GM19025 (cell line): ENCODE measurements at regions not wholly inside any gene's neighbourhood (a gene's known extent, or its start where the extent isn't known, plus 50 kb on each side); places are given as distances from the start of the nearest gene placed in this dataset.
"Not testable (repeated sequence)": the region's sequence is repeated elsewhere in the genome, so short reads cannot be mapped to it uniquely, and the experiment has no call there.

Experiments
- ATAC-seq: cut with Tn5 transposase; IDR thresholded peaks from one replicate; pipeline ENCODE4 v1.9.1; 2021; ENCODE audit warnings: mild to moderate bottlenecking, low read depth, moderate library complexity; ENCODE audit not compliant: unreplicated experiment

- no peak for ATAC-seq
Measured at GRCh38 chr10:63986536-63986935, 465.3 kb downstream of the REEP3 start.

DNA sequence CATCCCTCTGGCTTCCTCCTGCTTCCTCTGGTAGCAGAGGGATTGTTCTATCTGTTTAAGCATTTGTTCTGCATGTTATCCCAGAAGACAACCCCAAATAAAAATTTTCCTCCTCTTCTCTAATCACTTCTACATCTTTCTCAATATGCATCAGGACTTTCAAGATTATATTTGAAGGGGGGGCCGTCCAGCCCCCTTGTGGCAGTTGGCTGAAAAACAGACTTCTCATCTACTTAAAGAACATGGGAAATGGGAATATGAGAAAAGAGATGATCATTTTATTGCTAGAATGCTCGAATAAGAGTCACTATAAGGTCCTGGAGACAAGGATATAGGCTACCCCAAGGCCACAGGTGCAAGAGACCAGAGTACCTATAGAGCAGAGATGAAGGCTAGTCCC lies 466.0 kb downstream of the REEP3 start:
- ATAC-seq = no peak

- no peak for ATAC-seq
Measured at GRCh38 chr10:63994371-63994770, 473.2 kb downstream of the REEP3 start.

DNA sequence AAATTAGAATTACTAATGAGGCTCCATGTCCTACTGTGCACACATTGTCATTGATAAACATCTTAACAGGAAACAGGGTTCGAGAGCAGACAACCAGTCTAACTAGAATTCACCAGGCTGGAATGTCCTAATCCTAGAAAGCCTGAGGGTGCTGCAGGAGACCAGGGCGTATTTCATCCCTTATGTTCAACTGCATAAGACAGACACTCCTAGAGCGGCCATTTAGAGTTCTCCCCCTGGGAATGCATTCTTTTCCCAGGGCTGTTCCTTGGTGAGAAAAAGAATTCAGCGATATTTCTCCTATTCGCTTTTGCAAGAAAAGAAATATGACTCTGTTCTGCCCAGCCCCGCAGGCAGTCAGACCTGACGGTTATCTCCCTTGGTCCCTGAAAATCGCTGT lies 486.0 kb downstream of the REEP3 start:
- ATAC-seq = no peak

DNA sequence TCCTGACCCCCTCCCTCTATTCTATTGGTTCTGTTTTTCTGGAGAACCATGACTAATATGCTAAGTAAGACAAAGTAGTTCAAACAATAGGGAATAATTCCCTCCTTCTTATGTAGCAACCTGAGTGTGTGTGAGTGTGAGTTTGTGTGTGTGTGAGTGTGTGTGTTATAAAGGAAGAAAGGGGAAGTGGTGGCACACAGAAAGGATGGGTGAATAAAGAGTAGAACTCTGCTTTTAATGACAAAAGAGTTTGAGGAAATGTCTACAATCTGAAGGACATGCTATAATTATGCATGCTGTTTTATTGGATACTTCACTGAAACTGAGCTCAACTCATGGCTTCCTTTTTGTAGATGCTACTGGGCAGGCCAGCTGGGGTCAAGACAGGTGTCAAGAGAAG lies 489.5 kb downstream of the REEP3 start:
- ATAC-seq = no peak

DNA sequence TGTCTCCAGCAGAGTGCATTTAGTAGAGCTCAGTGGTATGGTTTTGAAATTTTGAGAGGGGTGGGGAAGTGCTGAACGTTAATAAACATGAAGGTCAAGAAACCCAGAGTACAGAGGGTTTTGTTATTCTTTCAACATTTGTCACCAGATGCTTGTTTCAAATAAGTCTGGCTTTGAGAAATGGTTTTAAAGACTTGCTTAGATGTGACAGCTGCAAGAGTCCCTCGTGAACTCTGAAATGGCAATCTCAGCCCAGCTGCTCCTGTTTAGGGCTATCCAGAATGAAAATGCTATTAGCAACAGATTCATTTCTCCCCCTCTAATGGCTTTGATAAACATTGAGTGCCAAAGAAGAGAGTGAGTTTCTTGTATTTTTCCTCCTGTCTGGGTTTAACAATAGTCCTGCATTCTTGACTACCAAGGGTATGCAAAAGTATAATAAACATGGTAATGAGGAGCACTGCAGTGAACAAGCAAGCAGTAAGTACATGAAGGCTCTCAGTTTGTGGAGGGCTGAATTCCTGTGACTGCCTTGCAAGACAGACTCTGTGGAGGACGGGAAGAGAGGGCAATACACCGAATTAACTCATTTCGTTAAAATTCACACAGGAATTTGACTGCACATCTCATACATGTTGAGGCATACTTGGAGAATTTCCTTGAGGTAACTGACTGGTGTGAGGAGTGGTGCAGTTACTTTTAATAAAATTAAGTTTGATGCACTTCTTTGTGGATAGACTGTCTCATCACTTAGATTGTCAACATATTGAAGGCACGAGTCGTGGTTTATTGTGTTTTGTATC lies 490.9 kb downstream of the REEP3 start:
- no peak for ATAC-seq

- no peak for ATAC-seq
Measured at GRCh38 chr10:64014281-64014680, 493.1 kb downstream of the REEP3 start.

DNA sequence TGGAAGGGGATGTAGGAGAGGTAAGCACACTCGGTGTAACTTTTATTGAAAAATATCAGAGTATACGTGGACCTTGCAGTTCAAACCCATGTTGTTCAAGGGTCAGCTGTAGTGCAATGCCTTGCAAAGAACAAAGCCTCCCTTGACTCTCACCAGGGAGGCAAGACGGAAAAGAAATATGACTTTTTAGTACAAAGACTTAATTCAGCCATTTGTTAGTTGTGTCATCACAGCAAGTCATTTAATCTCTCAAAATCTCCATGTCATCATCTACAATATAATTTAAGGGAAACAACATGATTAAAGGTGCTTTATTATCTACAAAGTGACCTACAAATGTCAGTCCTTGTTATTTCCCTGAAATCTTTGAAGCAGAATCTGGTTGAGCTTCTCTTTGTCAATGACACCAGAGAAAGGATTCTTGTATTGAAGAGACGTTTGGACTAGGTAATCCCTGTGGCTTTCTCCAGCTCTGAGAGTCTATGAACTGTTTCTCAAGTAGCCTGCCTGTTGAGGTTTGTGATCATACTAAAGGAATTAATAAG lies 502.8 kb downstream of the REEP3 start:
- ATAC-seq = no peak

DNA sequence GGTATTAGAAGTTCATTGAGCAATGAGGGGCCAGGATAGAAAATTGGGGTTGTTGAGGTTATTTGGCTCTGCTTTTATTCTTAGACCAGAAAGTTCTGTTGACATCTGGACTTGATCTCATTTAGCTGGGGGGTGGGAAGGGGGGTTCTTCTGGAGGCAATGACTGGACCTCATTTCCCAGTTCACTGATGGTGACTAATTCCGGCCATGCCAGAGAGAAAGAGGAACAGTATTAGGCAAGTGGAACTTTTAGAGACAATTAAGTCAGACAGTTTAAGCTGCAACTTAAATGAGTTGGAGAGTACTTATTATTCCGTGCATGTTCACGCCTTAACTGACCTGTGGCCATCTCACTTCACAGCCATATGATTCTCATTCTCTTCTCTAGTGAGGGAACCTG lies 512.5 kb downstream of the REEP3 start:
- ATAC-seq = no peak

- ATAC-seq = no peak
Measured at GRCh38 chr10:64036321-64036930, 515.2 kb downstream of the REEP3 start.

DNA sequence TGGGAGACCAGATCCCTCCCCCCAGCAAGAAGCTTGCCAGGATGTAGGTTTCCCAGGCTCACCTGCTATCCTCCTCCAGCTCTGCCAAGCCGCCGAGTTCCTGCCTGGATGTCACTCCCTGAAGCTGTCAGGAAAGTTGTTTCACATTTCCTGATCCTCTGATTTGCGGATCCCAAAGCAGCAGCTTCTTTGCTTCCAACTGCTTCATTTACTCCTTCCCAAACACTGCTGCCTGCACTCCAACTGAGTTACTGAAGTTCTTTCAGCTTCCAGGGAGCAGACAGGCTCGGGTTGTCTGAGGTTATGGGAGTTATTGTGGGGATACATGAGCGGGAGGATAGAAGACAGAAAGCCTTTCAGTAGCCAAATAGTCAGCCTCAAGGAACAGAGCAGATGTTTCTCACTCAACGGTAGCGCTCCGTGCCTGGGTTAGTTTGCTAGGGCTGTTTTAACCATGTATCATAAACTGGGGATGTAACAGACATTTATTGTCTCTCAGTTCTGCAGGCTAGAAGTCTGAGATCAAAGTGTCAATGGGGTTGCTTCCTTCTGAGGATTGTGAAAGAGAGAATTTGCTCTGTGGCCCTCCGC lies 516.0 kb downstream of the REEP3 start:
- no peak for ATAC-seq

- no peak for ATAC-seq
Measured at GRCh38 chr10:64038107-64038506, 516.9 kb downstream of the REEP3 start.

- no peak for ATAC-seq
Measured at GRCh38 chr10:64039198-64039597, 518.0 kb downstream of the REEP3 start.

GRCh38 chr10:64040781-64041180 lies 519.6 kb downstream of the REEP3 start:
- peak; percentile 4 for ATAC-seq

DNA sequence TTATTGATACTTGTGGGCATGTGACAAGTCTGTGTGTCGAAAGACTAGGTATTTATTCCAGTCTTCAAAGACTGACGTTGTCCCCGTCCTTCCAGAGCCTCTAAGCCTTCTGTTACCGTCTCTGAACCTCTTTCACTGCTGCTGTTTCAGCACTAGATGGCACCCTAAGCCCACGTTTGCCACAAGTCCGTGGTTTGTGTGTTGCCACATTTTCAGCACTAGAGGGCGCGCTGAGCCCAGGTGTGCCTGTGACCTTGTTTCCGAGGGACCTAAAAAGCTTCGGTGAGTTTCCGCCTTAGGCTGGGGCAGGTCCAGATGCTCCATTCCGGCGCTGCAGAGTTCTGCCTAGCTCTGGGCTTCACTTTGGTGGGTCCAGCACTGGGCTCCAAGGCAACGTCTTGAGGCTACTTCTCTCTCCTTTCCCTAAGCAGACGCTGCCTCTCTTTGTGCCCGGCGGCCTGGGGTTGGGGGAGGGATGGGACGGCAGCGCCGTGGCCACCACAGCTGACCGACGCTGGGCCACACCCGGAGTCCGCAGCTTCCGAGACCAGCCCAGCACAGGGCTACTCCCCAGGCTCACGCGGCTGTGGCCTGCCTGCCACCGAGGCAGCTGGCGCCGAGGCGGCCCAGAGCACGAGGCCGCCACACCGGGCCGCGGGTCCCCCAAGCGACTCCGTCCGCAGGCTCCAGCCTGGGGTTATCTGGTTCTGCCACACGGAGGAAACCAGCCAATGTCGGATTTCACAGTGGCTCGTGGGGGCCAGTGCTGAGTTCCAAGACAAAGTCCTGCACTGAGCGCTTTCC lies 520.2 kb downstream of the REEP3 start:
- ATAC-seq = peak; percentile 88

DNA sequence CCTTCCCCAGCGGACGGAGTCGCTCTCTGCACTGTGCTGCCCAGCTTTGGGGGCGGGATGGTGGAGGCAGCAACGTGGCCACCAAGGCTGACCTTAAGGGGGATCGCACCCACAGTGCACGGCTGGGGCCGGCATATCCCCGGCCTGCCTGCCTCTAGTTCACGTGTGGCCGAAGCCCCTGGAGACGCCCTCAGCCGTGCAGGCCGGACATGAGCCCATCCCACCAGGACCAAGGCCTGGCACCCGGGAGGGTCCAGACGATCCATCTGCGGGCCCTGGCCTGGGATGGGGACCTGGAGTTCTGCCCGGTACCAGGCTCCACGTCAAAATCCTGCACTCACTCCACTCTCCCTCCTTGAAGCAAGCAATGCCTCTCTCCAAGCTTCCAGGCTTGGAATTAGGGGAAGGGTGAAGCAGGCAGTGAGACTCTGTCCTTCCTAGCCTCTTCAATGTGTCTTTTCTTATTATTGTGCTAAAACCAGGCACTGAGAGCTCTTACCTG lies 520.8 kb downstream of the REEP3 start:
- no peak for ATAC-seq

DNA sequence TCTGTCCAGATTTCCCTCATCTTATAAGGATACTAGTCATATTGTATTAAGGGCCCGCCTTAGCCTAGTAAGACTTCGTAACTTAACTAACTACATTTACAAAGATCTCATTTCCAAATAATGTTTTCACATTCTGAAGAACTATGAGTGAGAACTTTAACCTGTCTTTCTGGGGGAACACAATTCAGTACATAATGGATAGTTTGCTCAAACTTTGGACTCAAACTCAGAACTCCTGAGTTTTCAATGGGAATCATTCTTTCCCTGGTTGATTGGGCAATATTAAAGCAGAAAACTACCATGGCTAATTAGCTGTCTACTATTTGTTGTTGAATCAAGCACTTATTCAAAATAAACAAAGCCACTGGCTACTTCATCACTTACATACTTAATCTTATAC lies 522.9 kb downstream of the REEP3 start:
- no peak for ATAC-seq

DNA sequence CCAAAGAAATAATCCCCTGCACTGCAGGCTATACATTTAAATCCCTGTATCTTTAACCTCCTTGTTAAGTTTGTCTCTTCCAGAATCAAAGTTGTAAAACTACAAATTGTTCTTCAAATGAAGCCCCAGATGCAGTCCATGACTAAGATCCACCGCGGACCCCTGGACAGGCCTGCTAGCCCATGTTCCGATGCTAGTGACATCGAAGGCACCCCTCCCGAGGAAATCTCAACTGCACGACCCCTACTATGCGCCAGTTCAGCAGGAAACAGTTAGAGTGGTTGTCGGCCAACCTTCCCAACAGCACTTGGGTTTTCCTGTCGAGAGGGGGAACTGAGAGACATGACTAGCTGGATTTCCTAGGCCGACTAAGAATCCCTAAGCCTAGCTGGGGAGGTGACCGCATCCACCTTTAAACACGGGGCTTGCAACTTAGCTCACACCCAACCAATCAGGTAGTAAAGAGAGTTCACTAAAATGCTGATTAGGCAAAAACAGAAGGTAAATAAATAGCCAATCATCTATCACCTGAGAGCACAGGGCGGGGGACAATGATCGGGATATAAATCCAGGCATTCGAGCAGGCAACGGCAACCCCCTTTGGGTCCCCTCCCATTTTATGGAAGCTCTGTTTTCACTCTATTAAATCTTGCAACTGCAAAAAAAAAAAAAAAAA lies 523.9 kb downstream of the REEP3 start:
- not testable (repeated sequence) for ATAC-seq

DNA sequence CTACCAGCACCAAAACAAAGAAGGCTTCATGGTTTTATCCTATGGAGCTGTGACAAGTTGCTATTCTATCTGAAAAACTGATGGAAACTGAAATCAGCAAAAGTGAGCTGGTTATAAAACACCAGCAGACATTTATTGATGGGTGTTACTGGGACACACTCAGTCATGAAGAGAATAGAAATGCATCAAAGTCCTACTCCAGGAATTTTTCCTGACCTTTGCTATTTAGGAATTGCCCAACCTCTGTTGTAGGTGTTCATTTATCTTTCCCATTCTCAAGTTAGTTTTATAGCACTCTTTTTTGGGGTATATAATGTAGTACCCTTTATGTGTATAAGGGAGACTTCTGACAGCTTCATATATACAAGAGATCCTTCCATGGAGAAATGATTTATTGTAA lies 533.2 kb downstream of the REEP3 start:
- no peak for ATAC-seq

DNA sequence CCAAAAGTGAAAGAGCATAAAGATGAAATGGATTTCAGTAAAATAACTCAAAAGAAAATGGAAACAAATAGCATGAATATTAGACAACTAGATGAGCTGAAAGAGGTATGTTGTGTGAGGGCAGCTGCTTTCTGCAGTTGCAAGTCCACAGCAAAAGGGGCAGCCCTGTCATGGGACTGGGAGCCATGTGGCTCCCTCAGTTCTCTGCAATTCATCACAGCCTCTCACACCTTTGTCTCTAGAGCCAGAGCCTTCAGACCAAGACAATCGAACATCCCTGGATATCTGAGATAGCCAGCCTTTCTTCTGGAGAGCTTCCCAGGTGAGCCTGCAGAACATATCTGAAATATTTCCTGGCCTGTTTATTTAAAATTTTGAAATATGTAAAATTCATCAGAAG lies 538.7 kb downstream of the REEP3 start:
- no peak for ATAC-seq
